ENCODE measurements at regions not wholly inside any gene's neighbourhood (a gene's known extent, or its start where the extent isn't known, plus 50 kb on each side); places are given as distances from the start of the nearest gene placed in this dataset.

DNA sequence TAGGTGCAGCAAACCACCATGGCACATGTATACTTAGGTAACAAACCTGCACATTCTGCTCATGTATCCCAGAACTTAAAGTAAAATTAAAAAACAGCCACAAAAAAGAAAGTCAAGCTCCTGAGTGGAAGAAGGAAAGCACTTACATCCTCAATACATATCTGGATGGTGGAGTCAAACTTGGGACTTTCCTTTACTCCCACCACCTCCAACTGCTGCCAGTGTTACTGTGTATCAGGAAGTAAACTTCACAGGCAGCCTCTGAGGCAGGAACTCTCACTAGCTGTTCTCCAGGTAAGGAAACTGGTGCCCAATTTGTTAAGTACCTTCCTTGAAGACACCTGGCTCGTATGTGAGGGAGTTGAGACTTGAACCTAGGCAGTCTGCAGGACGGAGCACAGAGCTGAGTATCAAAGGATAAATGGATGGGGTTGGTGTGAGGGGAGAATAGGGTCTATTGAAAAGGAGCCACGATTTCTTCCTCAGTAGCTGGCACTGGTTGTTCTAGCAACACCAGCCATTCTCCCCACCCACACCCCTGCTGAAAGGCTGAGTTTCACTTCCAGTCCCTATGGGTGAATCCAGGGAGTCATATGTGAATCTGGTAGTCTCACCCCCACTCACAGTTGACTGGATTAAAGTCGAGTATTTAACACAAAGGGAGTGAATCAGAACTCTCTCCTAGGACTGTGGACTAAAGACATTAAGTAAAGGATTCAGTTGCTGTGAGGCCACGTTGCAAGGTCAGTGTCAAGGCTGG is 50.0 kb upstream of the GPR39 start:
- in situ Hi-C loops (cut with MboI; ENCODE audit: low sequenced_read_pairs, unreplicated experiment), result no loop called here
- TF ChIP-seq, protein P1, sequence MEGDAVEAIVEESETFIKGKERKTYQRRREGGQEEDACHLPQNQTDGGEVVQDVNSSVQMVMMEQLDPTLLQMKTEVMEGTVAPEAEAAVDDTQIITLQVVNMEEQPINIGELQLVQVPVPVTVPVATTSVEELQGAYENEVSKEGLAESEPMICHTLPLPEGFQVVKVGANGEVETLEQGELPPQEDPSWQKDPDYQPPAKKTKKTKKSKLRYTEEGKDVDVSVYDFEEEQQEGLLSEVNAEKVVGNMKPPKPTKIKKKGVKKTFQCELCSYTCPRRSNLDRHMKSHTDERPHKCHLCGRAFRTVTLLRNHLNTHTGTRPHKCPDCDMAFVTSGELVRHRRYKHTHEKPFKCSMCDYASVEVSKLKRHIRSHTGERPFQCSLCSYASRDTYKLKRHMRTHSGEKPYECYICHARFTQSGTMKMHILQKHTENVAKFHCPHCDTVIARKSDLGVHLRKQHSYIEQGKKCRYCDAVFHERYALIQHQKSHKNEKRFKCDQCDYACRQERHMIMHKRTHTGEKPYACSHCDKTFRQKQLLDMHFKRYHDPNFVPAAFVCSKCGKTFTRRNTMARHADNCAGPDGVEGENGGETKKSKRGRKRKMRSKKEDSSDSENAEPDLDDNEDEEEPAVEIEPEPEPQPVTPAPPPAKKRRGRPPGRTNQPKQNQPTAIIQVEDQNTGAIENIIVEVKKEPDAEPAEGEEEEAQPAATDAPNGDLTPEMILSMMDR (IDR thresholded peaks at IDR 0.05; ENCODE audit: borderline replicate concordance, control extremely low read depth, extremely low read depth, insufficient read depth, missing control alignments), result no peak
- no peak for DNase-seq (ENCODE audit: low spot score)
